DMS153 (cell line): ENCODE measurements at regions not wholly inside any gene's neighbourhood (a gene's known extent, or its start where the extent isn't known, plus 50 kb on each side); places are given as distances from the start of the nearest gene placed in this dataset.

Experiments
- DNase-seq: peaks from one replicate; lab custom pipeline; 2025; lab: John Stamatoyannopoulos, UW

GRCh38 chr21:45338311-45339017, 50.8 kb upstream of the POFUT2 start:
- DNase-seq = no peak

- DNase-seq = no peak
Observed at GRCh38 chr21:45339421-45340402, 52.0 kb upstream of the POFUT2 start.

GRCh38 chr21:45340515-45340914, 52.8 kb upstream of the POFUT2 start:
- DNase-seq = no peak

- DNase-seq = no peak
Observed at GRCh38 chr21:45341261-45341660, 53.6 kb upstream of the POFUT2 start.

GRCh38 chr21:45341779-45342178, 54.1 kb upstream of the POFUT2 start:
- DNase-seq = peak; percentile 24

GRCh38 chr21:45343891-45344290, 56.2 kb upstream of the POFUT2 start:
- no peak for DNase-seq

- DNase-seq = no peak
Observed at GRCh38 chr21:45344576-45344975, 56.9 kb upstream of the POFUT2 start.

- no peak for DNase-seq
Observed at GRCh38 chr21:45347048-45347711, 57.8 kb upstream of the COL18A1 start.

GRCh38 chr21:45347712-45348499, 57.1 kb upstream of the COL18A1 start:
- no peak for DNase-seq

GRCh38 chr21:45348591-45349327, 56.2 kb upstream of the COL18A1 start:
- DNase-seq = no peak

GRCh38 chr21:45350206-45350854, 54.6 kb upstream of the COL18A1 start:
- DNase-seq = no peak

GRCh38 chr21:45351061-45351460, 53.9 kb upstream of the COL18A1 start:
- no peak for DNase-seq

GRCh38 chr21:45351526-45352275, 53.3 kb upstream of the COL18A1 start:
- no peak for DNase-seq

- no peak for DNase-seq
Observed at GRCh38 chr21:45352621-45353139, 52.3 kb upstream of the COL18A1 start.

GRCh38 chr21:45353200-45353599, 51.8 kb upstream of the COL18A1 start:
- DNase-seq = no peak

- no peak for DNase-seq
Observed at GRCh38 chr21:45354970-45355369, 50.0 kb upstream of the COL18A1 start.
